HepG2 (cell line): ENCODE measurements at regions not wholly inside any gene's neighbourhood (a gene's known extent, or its start where the extent isn't known, plus 50 kb on each side); places are given as distances from the start of the nearest gene placed in this dataset.

Experiments used
- ATAC-seq: fragments of 200-7000 bp; cut with Tn5 transposase; 3 replicates; pipeline ENCODE4 v1.9.1; 2020; ENCODE audit warnings: mild to moderate bottlenecking, moderate library complexity
- BruUV-seq: library from RNA; stranded (reverse); fragments of 400-500 nt; replicated peaks from 2 replicates; lab custom pipeline; 2021; lab: Mats Ljungman, UMichigan
- CTCF ChIA-PET: fragments of 300-600 bp; formaldehyde crosslinking; extraction: SDS; loops from one replicate; lab custom pipeline; 2021; ENCODE audit warnings: low total read pairs, inconsistent platforms, low intra/inter-chr PET ratio; lab: Yijun Ruan, JAX
- POLR2A ChIA-PET: fragments of 350-600 bp; sonication (Branson Sonifier 250); formaldehyde crosslinking; loops from one replicate; lab custom pipeline; 2020; ENCODE audit warnings: antibody characterized with exemption, inconsistent platforms; lab: Yijun Ruan, JAX
- DNase-seq: peaks from one replicate; pipeline ENCODE4 v3.0.0-alpha.2; 2015; ENCODE audit warnings: low spot score
- FAIRE-seq: peaks from 3 replicates; lab custom pipeline; 2011; peaks lifted over from hg19 to GRCh38; lab: Jason Lieb, UNC
- H2AFZ ChIP-seq: one replicate; pipeline ENCODE4 v1.6.1; 2011; ENCODE audit warnings: low read length, inconsistent platforms
- H3K27ac ChIP-seq: fragments of 300-600 bp; 3 replicates; pipeline ENCODE4 v1.8.0; 2011; ENCODE audit warnings: mixed run types, mild to moderate bottlenecking, mixed read lengths, low read length, inconsistent platforms; ENCODE audit not compliant: insufficient read depth; ENCODE audit errors: extremely low read length
- H3K27me3 ChIP-seq, 2 experiments: fragments of 200-600 bp in 1 of 2; 2 replicates in 1 of 2; 3 replicates in 1 of 2; pipeline versions ENCODE4 v1.6.0 to v1.8.0; 2011; ENCODE audit warnings: low read length in 2 of 2, mild to moderate bottlenecking in 2 of 2, moderate library complexity in 2 of 2, inconsistent platforms in 1 of 2; ENCODE audit not compliant: insufficient read depth in 2 of 2, control insufficient read depth in 1 of 2
- H3K36me3 ChIP-seq, 2 experiments: fragments of 200-600 bp in 1 of 2; replicated peaks in 1 of 2; 2 replicates in 1 of 2; 3 replicates in 1 of 2; pipeline versions ENCODE4 v1.5.1 to v1.8.0; 2011; ENCODE audit warnings: low read length in 2 of 2, inconsistent platforms in 1 of 2; ENCODE audit not compliant: insufficient read depth in 2 of 2, control insufficient read depth in 1 of 2
- H3K4me1 ChIP-seq: 2 replicates; pipeline ENCODE4 v1.5.1; 2012; ENCODE audit warnings: low read length, inconsistent platforms; ENCODE audit not compliant: insufficient read depth
- H3K4me2 ChIP-seq: 2 replicates; pipeline ENCODE4 v1.6.0; 2011; ENCODE audit warnings: low read depth, low read length, inconsistent platforms
- H3K4me3 ChIP-seq, 3 experiments: fragments of 200-600 bp in 1 of 3; sonication (generic), shearing (Covaris generic) in 1 of 3; replicated peaks in 1 of 3; 2 replicates each; pipeline ENCODE4 v1.5.1; 2011 to 2016; ENCODE audit warnings: low read length in 3 of 3, inconsistent platforms in 2 of 3, low read depth in 2 of 3, mild to moderate bottlenecking in 2 of 3, control low read depth in 1 of 3, mixed read lengths in 1 of 3; ENCODE audit not compliant: insufficient read depth in 1 of 3
- H3K79me2 ChIP-seq: one replicate; pipeline ENCODE4 v1.6.1; 2011; ENCODE audit warnings: low read length, inconsistent platforms; ENCODE audit not compliant: insufficient read depth
- H3K9ac ChIP-seq: 2 replicates; pipeline ENCODE4 v1.6.0; 2011; ENCODE audit warnings: mild to moderate bottlenecking, low read depth, low read length, inconsistent platforms; ENCODE audit not compliant: insufficient read depth
- H3K9me3 ChIP-seq: 2 replicates; pipeline ENCODE4 v1.5.1; 2012; ENCODE audit warnings: mild to moderate bottlenecking, low read length
- H4K20me1 ChIP-seq: 2 replicates; pipeline ENCODE4 v1.6.0; 2011; ENCODE audit warnings: inconsistent platforms, mild to moderate bottlenecking, low read length, moderate library complexity; ENCODE audit not compliant: insufficient read depth
- HNRNPUL1 ChIP-seq: fragments of 200-400 bp; formaldehyde crosslinking; IDR thresholded peaks from 2 replicates; pipeline ENCODE4 v1.6.1; 2017; ENCODE audit warnings: low read depth, mild to moderate bottlenecking, low read length, moderate library complexity
- LBX2 ChIP-seq: sonication (generic); formaldehyde crosslinking; IDR thresholded peaks from 2 replicates; pipeline ENCODE4 v1.5.0; 2020; ENCODE audit warnings: missing genetic modification reagents, mild to moderate bottlenecking, borderline replicate concordance
- NFIB ChIP-seq: sonication (generic); formaldehyde crosslinking; IDR thresholded peaks from 2 replicates; pipeline ENCODE4 v1.9.0; 2021; ENCODE audit warnings: missing genetic modification reagents, mild to moderate bottlenecking, borderline replicate concordance
- NRL ChIP-seq: sonication (generic); formaldehyde crosslinking; IDR thresholded peaks from 2 replicates; pipeline ENCODE4 v1.5.0; 2020; ENCODE audit warnings: missing genetic modification reagents, mild to moderate bottlenecking, moderate library complexity, borderline replicate concordance
- RBFOX2 ChIP-seq: fragments of 200-400 bp; formaldehyde crosslinking; IDR thresholded peaks from 2 replicates; pipeline ENCODE4 v1.6.1; 2017; ENCODE audit warnings: low read depth, mild to moderate bottlenecking, low read length
- STAG1 ChIP-seq: sonication (generic); formaldehyde crosslinking; IDR thresholded peaks from 2 replicates; pipeline ENCODE4 v1.4.0; 2020; ENCODE audit warnings: missing genetic modification reagents
- ZNF251 ChIP-seq: sonication (generic); formaldehyde crosslinking; IDR thresholded peaks from 2 replicates; pipeline ENCODE4 v1.9.0; 2021; ENCODE audit warnings: mild to moderate bottlenecking, missing genetic modification reagents
- ZNF530 ChIP-seq: sonication (generic); formaldehyde crosslinking; IDR thresholded peaks from 2 replicates; pipeline ENCODE4 v1.5.0; 2020; ENCODE audit warnings: low read depth, mild to moderate bottlenecking, missing genetic modification reagents
- ZNF850 ChIP-seq: sonication (generic); formaldehyde crosslinking; conservative IDR thresholded peaks from 2 replicates; pipeline ENCODE4 v1.9.0; 2021; ENCODE audit warnings: mild to moderate bottlenecking, missing genetic modification reagents
- WGBS: methylation state at CpG from one replicate; pipeline ENCODE4 v1.1.6; 2017; ENCODE audit warnings: low lambda C conversion rate; 5-methylcytosine and 5-hydroxymethylcytosine counted together
- in situ Hi-C: cut with HindIII; loops from 2 replicates; pipeline ENCODE4 v1.10.0; 2017; ENCODE audit warnings: low pct_unique_long_range_greater_than_20kb; ENCODE audit not compliant: extremely low pct_ligation_motif_present
- intact Hi-C: fragments of 100-400 bp; cut with micrococcal nuclease; formaldehyde crosslinking; loops from one replicate; pipeline ENCODE4 v1.10.0; 2022; ENCODE audit not compliant: unreplicated experiment
- TF ChIP-seq, protein P1 (sequence below): sonication (generic); formaldehyde crosslinking; IDR thresholded peaks from 2 replicates; pipeline ENCODE4 v1.5.0; 2020; ENCODE audit warnings: mild to moderate bottlenecking, missing genetic modification reagents, moderate library complexity

- Histone ChIP-seq H3K4me2 (no peak overlapping the region), H3K4me1 (no peaks in the 10 kb centered on the region), H3K27me3 (peaks cover 0 to 18% of the 10 kb centered on the region in 2 experiments; a peak in 2 of 5 replicates), H3K79me2 (no peaks in the 10 kb centered on the region), H2AFZ (no peak overlapping the region), H3K9me3 (no peaks in the 10 kb centered on the region), H3K36me3 (no peaks in the 10 kb centered on the region), H4K20me1 (no peaks in the 10 kb centered on the region), H3K4me3 (no peak overlapping the region), H3K9ac (no peak overlapping the region), H3K27ac (no peak overlapping the region)
- 4% methylated on average over 5 of the region's 5 CpGs for WGBS
- ATAC-seq: peak; percentile 82
- peak; percentile 45 for DNase-seq
- no TSS peak for BruUV-seq
- POLR2A ChIA-PET: no interaction called here
- CTCF ChIA-PET: interaction anchor here (0.7 kb wide), 1 partner anchor 407 kb away, joined by 5 read pairs; no protein-coding TSS in a partner anchor
- in situ Hi-C loops (no loop called here), intact Hi-C loops (loop anchor here (1.0 kb wide), 1 partner anchor 408 kb away; no protein-coding TSS in a partner anchor)
- TF ChIP-seq NRL: no peak
- TF ChIP-seq, protein P1, sequence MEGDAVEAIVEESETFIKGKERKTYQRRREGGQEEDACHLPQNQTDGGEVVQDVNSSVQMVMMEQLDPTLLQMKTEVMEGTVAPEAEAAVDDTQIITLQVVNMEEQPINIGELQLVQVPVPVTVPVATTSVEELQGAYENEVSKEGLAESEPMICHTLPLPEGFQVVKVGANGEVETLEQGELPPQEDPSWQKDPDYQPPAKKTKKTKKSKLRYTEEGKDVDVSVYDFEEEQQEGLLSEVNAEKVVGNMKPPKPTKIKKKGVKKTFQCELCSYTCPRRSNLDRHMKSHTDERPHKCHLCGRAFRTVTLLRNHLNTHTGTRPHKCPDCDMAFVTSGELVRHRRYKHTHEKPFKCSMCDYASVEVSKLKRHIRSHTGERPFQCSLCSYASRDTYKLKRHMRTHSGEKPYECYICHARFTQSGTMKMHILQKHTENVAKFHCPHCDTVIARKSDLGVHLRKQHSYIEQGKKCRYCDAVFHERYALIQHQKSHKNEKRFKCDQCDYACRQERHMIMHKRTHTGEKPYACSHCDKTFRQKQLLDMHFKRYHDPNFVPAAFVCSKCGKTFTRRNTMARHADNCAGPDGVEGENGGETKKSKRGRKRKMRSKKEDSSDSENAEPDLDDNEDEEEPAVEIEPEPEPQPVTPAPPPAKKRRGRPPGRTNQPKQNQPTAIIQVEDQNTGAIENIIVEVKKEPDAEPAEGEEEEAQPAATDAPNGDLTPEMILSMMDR (CRISPR knock-in tag): peak; percentile 26; the same call in 1 of the 2 replicates
- TF ChIP-seq STAG1: peak; percentile 23; the same call in 1 of the 2 replicates
- no peak for TF ChIP-seq ZNF850 (CRISPR knock-in tag)
- FAIRE-seq: no peak
Measured at GRCh38 chr5:65076251-65076869, 307.6 kb downstream of the CWC27 start.

GRCh38 chr5:65077653-65078052 lies 308.9 kb downstream of the CWC27 start:
- Histone ChIP-seq H3K4me2 (no peak overlapping the region), H3K27me3 (peaks cover 0 to 14% of the 10 kb centered on the region in 2 experiments; a peak in 2 of 5 replicates), H3K4me1 (no peaks in the 10 kb centered on the region), H3K36me3 (no peaks in the 10 kb centered on the region), H3K79me2 (no peaks in the 10 kb centered on the region), H3K9me3 (no peaks in the 10 kb centered on the region), H3K9ac (no peak overlapping the region), H3K4me3 (no peak overlapping the region), H3K27ac (no peak overlapping the region), H2AFZ (no peak overlapping the region), H4K20me1 (no peaks in the 10 kb centered on the region)
- DNase-seq (no peak), ATAC-seq (no peak), FAIRE-seq (no peak)
- intact Hi-C loops (no loop called here), in situ Hi-C loops (no loop called here)
- CTCF ChIA-PET: no interaction called here
- TF ChIP-seq HNRNPUL1 (no peak), ZNF530 (CRISPR knock-in tag) (no peak), ZNF251 (CRISPR knock-in tag) (no peak), RBFOX2 (no peak), LBX2 (CRISPR knock-in tag) (no peak), NFIB (CRISPR knock-in tag) (no peak)
- POLR2A ChIA-PET: no interaction called here
- WGBS: 2% methylated on average over 4 of the region's 4 CpGs
- BruUV-seq: no TSS peak
